ENCODE measurements at regions not wholly inside any gene's neighbourhood (a gene's known extent, or its start where the extent isn't known, plus 50 kb on each side); places are given as distances from the start of the nearest gene placed in this dataset.

GRCh38 chr2:2566396-2567323, 235.6 kb upstream of the MYT1L start:
- H3K4me1 ChIP-seq (ENCODE audit: control insufficient read depth, low read depth, low read length): peaks cover 4% of the 10 kb centered on the region
- H3K18ac ChIP-seq (ENCODE audit: low read length): no peak overlapping the region
- H3K56ac ChIP-seq (ENCODE audit: low read length): no peak overlapping the region
- no peaks in the 10 kb centered on the region for H3K79me2 ChIP-seq (ENCODE audit: control insufficient read depth, insufficient read depth, low read length)
- no peaks in the 10 kb centered on the region for H3K79me1 ChIP-seq (ENCODE audit: low read length)
- H2BK120ac ChIP-seq (ENCODE audit: low read depth, low read length): no peak overlapping the region
- no peak overlapping the region for H3K4ac ChIP-seq (ENCODE audit: low read depth, low read length)
- H2AK5ac ChIP-seq (ENCODE audit: low read length): no peak overlapping the region
- H4K5ac ChIP-seq (ENCODE audit: low read length): no peak overlapping the region
- no peak overlapping the region for H2BK5ac ChIP-seq (ENCODE audit: low read length)
- no peak overlapping the region for H3K4me2 ChIP-seq (ENCODE audit: low read length)
- H3K4me3 ChIP-seq (ENCODE audit: low read length): no peak overlapping the region
- H3K27me3 ChIP-seq (ENCODE audit: insufficient read depth, low read length, poor library complexity): no peaks in the 10 kb centered on the region
- no peak overlapping the region for H3K23ac ChIP-seq (ENCODE audit: low read length)
- H3K27ac ChIP-seq (ENCODE audit: low read depth, low read length): no peak overlapping the region
- no peaks in the 10 kb centered on the region for H3K36me3 ChIP-seq (ENCODE audit: control insufficient read depth, insufficient read depth, low read length)
- WGBS (ENCODE audit: extremely low coverage, insufficient coverage, low lambda C conversion rate): no CpG with 5 or more reads among the region's 26 CpGs
- no peak overlapping the region for H2BK15ac ChIP-seq (replicated peaks; ENCODE audit: low read depth)
- no peak overlapping the region for H4K8ac ChIP-seq (ENCODE audit: low read depth, low read length)
- DNase-seq: no peak
- H3K9ac ChIP-seq (ENCODE audit: low read length): no peak overlapping the region

GRCh38 chr2:2565671-2566070, 234.6 kb upstream of the MYT1L start:
- Histone ChIP-seq H3K4ac (ENCODE audit: low read depth, low read length) (no peak overlapping the region), H3K56ac (ENCODE audit: low read length) (no peak overlapping the region), H3K4me1 (ENCODE audit: control insufficient read depth, low read depth, low read length) (peaks cover 4% of the 10 kb centered on the region), H3K27ac (ENCODE audit: low read depth, low read length) (no peak overlapping the region), H3K79me2 (ENCODE audit: control insufficient read depth, insufficient read depth, low read length) (no peaks in the 10 kb centered on the region), H3K23ac (ENCODE audit: low read length) (no peak overlapping the region), H4K8ac (ENCODE audit: low read depth, low read length) (no peak overlapping the region), H3K18ac (ENCODE audit: low read length) (no peak overlapping the region), H3K36me3 (ENCODE audit: control insufficient read depth, insufficient read depth, low read length) (no peaks in the 10 kb centered on the region), H2BK15ac (replicated peaks; ENCODE audit: low read depth) (no peak overlapping the region), H3K4me2 (ENCODE audit: low read length) (no peak overlapping the region), H2AK5ac (ENCODE audit: low read length) (no peak overlapping the region), H3K79me1 (ENCODE audit: low read length) (no peaks in the 10 kb centered on the region), H3K9ac (ENCODE audit: low read length) (no peak overlapping the region), H4K5ac (ENCODE audit: low read length) (no peak overlapping the region), H3K4me3 (ENCODE audit: low read length) (no peak overlapping the region), H2BK5ac (ENCODE audit: low read length) (no peak overlapping the region), H2BK120ac (ENCODE audit: low read depth, low read length) (no peak overlapping the region), H3K27me3 (ENCODE audit: insufficient read depth, low read length, poor library complexity) (no peaks in the 10 kb centered on the region)
- no peak for DNase-seq
- no CpG with 5 or more reads among the region's 16 CpGs for WGBS (ENCODE audit: extremely low coverage, insufficient coverage, low lambda C conversion rate)

GRCh38 chr2:2564300-2565078, 233.4 kb upstream of the MYT1L start:
- Histone ChIP-seq H2BK15ac (replicated peaks; ENCODE audit: low read depth) (no peak overlapping the region), H3K4me2 (ENCODE audit: low read length) (no peak overlapping the region), H3K4me1 (ENCODE audit: control insufficient read depth, low read depth, low read length) (peaks cover 4% of the 10 kb centered on the region), H3K56ac (ENCODE audit: low read length) (peak overlapping the region; percentile 12), H2AK5ac (ENCODE audit: low read length) (no peak overlapping the region), H3K36me3 (ENCODE audit: control insufficient read depth, insufficient read depth, low read length) (no peaks in the 10 kb centered on the region), H3K79me2 (ENCODE audit: control insufficient read depth, insufficient read depth, low read length) (no peaks in the 10 kb centered on the region), H3K18ac (ENCODE audit: low read length) (no peak overlapping the region), H3K23ac (ENCODE audit: low read length) (no peak overlapping the region), H3K79me1 (ENCODE audit: low read length) (no peaks in the 10 kb centered on the region), H3K27me3 (ENCODE audit: insufficient read depth, low read length, poor library complexity) (no peaks in the 10 kb centered on the region), H2BK120ac (ENCODE audit: low read depth, low read length) (no peak overlapping the region), H3K9ac (ENCODE audit: low read length) (no peak overlapping the region), H3K27ac (ENCODE audit: low read depth, low read length) (no peak overlapping the region), H3K4me3 (ENCODE audit: low read length) (no peak overlapping the region), H4K5ac (ENCODE audit: low read length) (no peak overlapping the region), H3K4ac (ENCODE audit: low read depth, low read length) (no peak overlapping the region), H4K8ac (ENCODE audit: low read depth, low read length) (no peak overlapping the region), H2BK5ac (ENCODE audit: low read length) (no peak overlapping the region)
- no CpG with 5 or more reads among the region's 24 CpGs for WGBS (ENCODE audit: extremely low coverage, insufficient coverage, low lambda C conversion rate)
- DNase-seq: peak; percentile 34

GRCh38 chr2:2563309-2563860, 232.3 kb upstream of the MYT1L start:
- Histone ChIP-seq H3K56ac (ENCODE audit: low read length) (no peak overlapping the region), H2BK120ac (ENCODE audit: low read depth, low read length) (no peak overlapping the region), H3K4ac (ENCODE audit: low read depth, low read length) (no peak overlapping the region), H3K27me3 (ENCODE audit: insufficient read depth, low read length, poor library complexity) (no peaks in the 10 kb centered on the region), H3K23ac (ENCODE audit: low read length) (no peak overlapping the region), H3K9ac (ENCODE audit: low read length) (no peak overlapping the region), H3K4me1 (ENCODE audit: control insufficient read depth, low read depth, low read length) (peaks cover 4% of the 10 kb centered on the region), H2BK5ac (ENCODE audit: low read length) (no peak overlapping the region), H2AK5ac (ENCODE audit: low read length) (no peak overlapping the region), H2BK15ac (replicated peaks; ENCODE audit: low read depth) (no peak overlapping the region), H3K4me2 (ENCODE audit: low read length) (no peak overlapping the region), H3K36me3 (ENCODE audit: control insufficient read depth, insufficient read depth, low read length) (no peaks in the 10 kb centered on the region), H3K4me3 (ENCODE audit: low read length) (no peak overlapping the region), H3K79me2 (ENCODE audit: control insufficient read depth, insufficient read depth, low read length) (no peaks in the 10 kb centered on the region), H4K5ac (ENCODE audit: low read length) (no peak overlapping the region), H3K27ac (ENCODE audit: low read depth, low read length) (no peak overlapping the region), H3K18ac (ENCODE audit: low read length) (no peak overlapping the region), H3K79me1 (ENCODE audit: low read length) (no peaks in the 10 kb centered on the region), H4K8ac (ENCODE audit: low read depth, low read length) (no peak overlapping the region)
- no CpG with 5 or more reads among the region's 8 CpGs for WGBS (ENCODE audit: extremely low coverage, insufficient coverage, low lambda C conversion rate)
- DNase-seq: no peak

GRCh38 chr2:2562867-2563266, 231.8 kb upstream of the MYT1L start:
- H3K4me2 ChIP-seq (ENCODE audit: low read length): no peak overlapping the region
- no peak overlapping the region for H3K4me3 ChIP-seq (ENCODE audit: low read length)
- H3K27me3 ChIP-seq (ENCODE audit: insufficient read depth, low read length, poor library complexity): no peaks in the 10 kb centered on the region
- no CpG with 5 or more reads among the region's 5 CpGs for WGBS (ENCODE audit: extremely low coverage, insufficient coverage, low lambda C conversion rate)
- H3K56ac ChIP-seq (ENCODE audit: low read length): no peak overlapping the region
- no peak overlapping the region for H4K8ac ChIP-seq (ENCODE audit: low read depth, low read length)
- no peak overlapping the region for H2AK5ac ChIP-seq (ENCODE audit: low read length)
- no peak overlapping the region for H3K27ac ChIP-seq (ENCODE audit: low read depth, low read length)
- H3K36me3 ChIP-seq (ENCODE audit: control insufficient read depth, insufficient read depth, low read length): no peaks in the 10 kb centered on the region
- H3K79me2 ChIP-seq (ENCODE audit: control insufficient read depth, insufficient read depth, low read length): no peaks in the 10 kb centered on the region
- H3K79me1 ChIP-seq (ENCODE audit: low read length): no peaks in the 10 kb centered on the region
- H3K9ac ChIP-seq (ENCODE audit: low read length): no peak overlapping the region
- H3K4ac ChIP-seq (ENCODE audit: low read depth, low read length): no peak overlapping the region
- peaks cover 4% of the 10 kb centered on the region for H3K4me1 ChIP-seq (ENCODE audit: control insufficient read depth, low read depth, low read length)
- DNase-seq: no peak
- no peak overlapping the region for H3K18ac ChIP-seq (ENCODE audit: low read length)
- no peak overlapping the region for H3K23ac ChIP-seq (ENCODE audit: low read length)
- no peak overlapping the region for H2BK120ac ChIP-seq (ENCODE audit: low read depth, low read length)
- no peak overlapping the region for H2BK15ac ChIP-seq (replicated peaks; ENCODE audit: low read depth)
- no peak overlapping the region for H4K5ac ChIP-seq (ENCODE audit: low read length)
- no peak overlapping the region for H2BK5ac ChIP-seq (ENCODE audit: low read length)

Measured in mesendoderm (in vitro differentiated cells).